ENCODE measurements at regions not wholly inside any gene's neighbourhood (a gene's known extent, or its start where the extent isn't known, plus 50 kb on each side); places are given as distances from the start of the nearest gene placed in this dataset.
A peak's percentile ranks its signal among the peaks of the same experiment; 100 is the strongest.
"Not testable (repeated sequence)": the region's sequence is repeated elsewhere in the genome, so short reads cannot be mapped to it uniquely, and the experiment has no call there.

GRCh38 chr5:99143283-99143795 lies 214.5 kb upstream of the CHD1 start:
- not testable (repeated sequence) for DNase-seq (ENCODE audit: low read depth in 2 of 2)

DNA sequence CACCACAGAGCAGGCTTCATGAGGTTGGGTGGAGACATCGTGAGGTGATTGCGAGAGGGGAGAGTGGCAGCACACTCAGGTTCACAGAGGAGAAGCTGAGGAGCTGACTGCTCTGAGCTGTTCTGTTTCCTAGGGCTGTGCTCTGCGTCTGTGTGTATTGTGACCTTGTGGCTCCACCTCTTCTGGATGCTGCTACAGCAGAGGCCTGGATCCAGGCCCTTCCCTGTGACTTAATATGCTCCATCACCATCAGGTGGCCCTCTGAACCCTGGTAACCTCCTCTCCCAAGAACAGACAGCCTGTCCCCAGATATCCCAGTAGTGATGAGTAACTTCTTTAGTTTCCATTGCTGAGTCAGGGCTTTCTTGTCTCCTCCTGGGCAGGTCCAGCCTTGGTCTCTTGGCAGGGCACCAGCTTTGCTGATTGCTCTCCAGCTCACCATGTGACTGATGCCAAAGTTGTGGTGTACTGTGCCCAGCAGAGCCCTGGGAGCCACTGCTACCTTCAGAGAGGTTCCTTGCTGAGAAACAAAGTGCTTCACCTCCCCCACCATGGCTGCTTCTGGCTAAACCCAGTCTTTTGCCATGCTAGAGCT lies 212.8 kb upstream of the CHD1 start:
- DNase-seq (ENCODE audit: low read depth in 2 of 2), result no peak

- no peak for DNase-seq (ENCODE audit: low read depth in 2 of 2)
These were observed 210.1 kb upstream of the CHD1 start for GRCh38 chr5:99138911-99139310.

- no peak for DNase-seq (ENCODE audit: low read depth in 2 of 2)
These were observed 205.1 kb upstream of the CHD1 start for GRCh38 chr5:99133921-99134320.

GRCh38 chr5:99129768-99130501 lies 201.1 kb upstream of the CHD1 start:
- no peak for DNase-seq (ENCODE audit: low read depth in 2 of 2)

GRCh38 chr5:99122976-99123375 lies 194.2 kb upstream of the CHD1 start:
- no peak for DNase-seq (ENCODE audit: low read depth in 2 of 2)

DNA sequence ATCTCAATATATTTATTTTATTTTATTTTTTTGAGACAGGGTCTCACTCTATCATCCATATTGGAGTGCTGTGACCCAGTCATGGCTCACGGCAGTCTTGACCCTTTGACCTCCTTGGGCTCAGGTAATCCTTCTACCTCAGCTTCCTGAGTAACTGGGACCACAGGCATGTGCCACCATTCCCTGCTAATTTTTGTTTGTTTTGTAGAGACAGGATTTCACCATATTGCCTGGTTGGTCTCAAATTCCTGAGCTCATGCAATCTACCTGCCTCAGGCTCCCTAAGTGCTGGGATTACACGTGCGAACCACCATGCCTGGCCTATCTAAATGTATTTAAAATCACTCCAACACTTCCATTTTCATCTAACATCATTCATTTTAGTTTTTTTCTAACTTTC lies 190.5 kb upstream of the CHD1 start:
- DNase-seq (ENCODE audit: low read depth in 2 of 2), result no peak

DNA sequence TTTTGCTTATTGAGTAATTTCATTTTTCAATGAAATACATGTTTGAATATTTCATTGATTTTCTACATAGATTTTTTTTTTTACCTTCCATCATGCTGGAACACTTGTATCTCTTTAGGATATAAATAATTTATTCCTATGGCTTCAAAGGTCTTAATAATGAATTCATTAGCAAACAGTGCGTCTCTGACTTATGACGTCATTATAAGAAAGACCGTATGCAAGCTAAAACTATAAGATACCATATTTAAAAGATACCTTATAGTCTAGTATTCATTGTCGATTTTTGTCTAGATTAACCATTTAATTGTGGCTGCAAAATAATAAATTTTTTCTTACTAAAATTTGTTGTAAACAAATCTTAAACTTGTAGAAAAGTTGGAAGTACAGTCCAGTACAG lies 187.7 kb upstream of the CHD1 start:
- DNase-seq (ENCODE audit: low read depth in 2 of 2), result no peak

DNA sequence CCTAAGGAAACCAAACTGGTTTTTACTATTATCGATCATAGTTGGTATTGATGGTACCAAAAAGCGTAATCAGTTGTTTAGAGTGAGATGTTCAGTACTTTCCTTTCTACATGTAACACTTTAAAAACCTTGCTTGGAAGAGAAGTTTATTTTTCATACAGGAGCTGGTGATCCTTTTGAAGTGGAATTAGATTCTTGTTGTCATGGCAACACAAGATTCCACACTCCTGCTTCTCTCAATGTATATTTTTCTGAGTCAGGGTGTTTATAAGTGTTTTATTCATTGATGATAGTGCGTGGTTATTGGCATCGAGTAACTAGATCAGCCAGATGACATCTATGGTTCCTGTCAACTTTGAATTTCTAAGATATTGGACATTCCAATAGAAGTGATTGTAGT lies 181.1 kb upstream of the CHD1 start:
- DNase-seq (ENCODE audit: low read depth in 2 of 2), result no peak

DNA sequence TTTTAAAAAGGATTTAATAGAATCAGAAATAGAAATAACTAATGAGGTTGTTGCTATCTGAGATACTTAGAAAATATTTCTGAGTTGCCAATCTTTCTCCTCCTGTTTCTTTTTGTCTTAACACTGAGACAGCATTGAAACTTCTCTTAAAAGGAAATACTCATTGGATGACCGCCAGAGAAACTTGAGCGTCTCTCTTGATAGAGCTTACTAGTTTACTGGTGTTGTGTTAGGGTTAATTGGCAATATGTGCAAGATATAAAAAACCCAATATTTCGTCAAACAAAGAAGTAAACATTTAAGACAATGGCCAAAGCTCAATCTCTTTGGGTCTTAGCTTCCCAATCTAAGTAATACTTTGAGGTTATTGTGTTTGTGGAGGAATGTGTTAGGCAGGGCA lies 176.4 kb upstream of the CHD1 start:
- peak in 1 of 2 donors; percentile 38 for DNase-seq (ENCODE audit: low read depth in 2 of 2)

GRCh38 chr5:99104538-99105132 lies 175.8 kb upstream of the CHD1 start:
- DNase-seq (ENCODE audit: low read depth in 2 of 2), result peak; percentile 7 to 41

DNA sequence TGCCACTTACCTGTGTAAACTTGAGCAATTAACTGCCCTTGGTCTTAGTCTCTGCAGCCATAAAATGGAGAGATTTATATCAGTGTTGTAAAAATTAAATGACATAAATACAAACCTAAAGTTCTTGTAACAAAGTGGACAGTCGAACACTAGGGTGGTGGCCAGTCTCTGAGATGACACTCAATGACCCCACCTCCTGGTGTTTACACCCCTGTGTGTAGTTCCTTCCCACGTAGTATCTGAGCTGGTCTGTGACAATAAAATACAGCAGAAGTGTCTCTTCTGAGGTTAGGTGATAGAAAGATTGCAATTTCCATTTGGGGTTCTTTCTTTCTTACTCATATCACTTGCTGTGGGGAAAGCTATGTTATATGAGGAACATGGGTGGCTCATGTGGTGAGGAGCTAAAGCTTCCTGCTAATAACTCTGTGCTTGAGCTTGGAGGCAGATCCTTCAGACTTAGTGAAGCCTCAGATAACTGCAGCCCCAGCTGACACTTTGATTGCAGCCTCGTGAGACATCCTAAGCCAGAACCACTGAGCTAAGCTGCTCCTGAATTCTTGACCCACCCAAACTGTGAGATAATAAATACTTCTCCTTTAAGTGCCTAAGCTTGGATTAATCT lies 173.4 kb upstream of the CHD1 start:
- no peak for DNase-seq (ENCODE audit: low read depth in 2 of 2)

- DNase-seq (ENCODE audit: low read depth in 2 of 2), result no peak
These were observed 170.9 kb upstream of the CHD1 start for GRCh38 chr5:99099691-99100090.

GRCh38 chr5:99089822-99090549 lies 161.2 kb upstream of the CHD1 start:
- DNase-seq (ENCODE audit: low read depth in 2 of 2), result no peak

- DNase-seq (ENCODE audit: low read depth in 2 of 2), result no peak
These were observed 159.5 kb upstream of the CHD1 start for GRCh38 chr5:99088309-99088708.

- no peak for DNase-seq (ENCODE audit: low read depth in 2 of 2)
These were observed 154.4 kb upstream of the CHD1 start for GRCh38 chr5:99083197-99083596.

GRCh38 chr5:99081711-99082110 lies 152.9 kb upstream of the CHD1 start:
- no peak for DNase-seq (ENCODE audit: low read depth in 2 of 2)

GRCh38 chr5:99076723-99077640 lies 148.2 kb upstream of the CHD1 start:
- no peak for DNase-seq (ENCODE audit: low read depth in 2 of 2)

DNA sequence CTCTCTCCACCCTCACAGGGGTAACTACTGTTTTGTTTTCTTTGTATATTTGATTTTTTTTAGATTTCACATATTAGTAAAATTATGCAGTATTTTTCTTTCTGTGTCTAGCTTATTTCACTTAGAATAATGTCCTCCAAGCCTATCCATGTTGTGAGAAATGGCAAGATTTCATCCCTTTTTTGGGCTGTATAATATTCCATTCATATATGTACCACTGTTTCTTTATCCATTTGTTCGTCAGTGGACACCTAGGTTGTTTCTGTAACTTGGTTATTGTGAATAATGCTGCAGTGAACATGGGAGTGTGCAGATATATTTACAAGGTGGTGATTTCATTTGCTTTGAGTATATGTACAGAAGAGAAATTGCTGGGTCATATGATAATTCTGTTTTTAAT lies 144.0 kb upstream of the CHD1 start:
- DNase-seq (ENCODE audit: low read depth in 2 of 2), result no peak

- no peak for DNase-seq (ENCODE audit: low read depth in 2 of 2)
These were observed 142.0 kb upstream of the CHD1 start for GRCh38 chr5:99070822-99071221.

DNA sequence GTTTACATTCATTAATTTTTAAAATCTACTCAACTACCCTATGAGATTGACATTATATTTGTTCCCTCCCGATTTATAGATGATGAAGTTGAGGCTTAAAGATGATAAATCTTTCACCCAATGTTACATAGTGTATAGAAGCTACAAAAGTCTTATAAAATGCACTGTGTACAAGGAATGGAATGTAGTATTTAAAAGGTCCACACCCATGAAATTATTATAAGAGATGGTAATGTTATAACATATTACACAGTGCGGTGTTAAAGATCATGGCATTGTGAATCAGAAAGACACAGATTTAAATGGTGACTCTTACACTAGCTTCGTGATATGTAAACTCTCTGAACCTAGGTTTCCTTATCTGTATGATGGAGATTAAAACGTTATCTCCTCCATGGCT lies 141.6 kb upstream of the CHD1 start:
- DNase-seq (ENCODE audit: low read depth in 2 of 2), result no peak
